BLaER1 (cell line): ENCODE measurements at regions not wholly inside any gene's neighbourhood (a gene's known extent, or its start where the extent isn't known, plus 50 kb on each side); places are given as distances from the start of the nearest gene placed in this dataset.
"Not testable (repeated sequence)": the region's sequence is repeated elsewhere in the genome, so short reads cannot be mapped to it uniquely, and the experiment has no call there.

Source experiments
- H3K27ac ChIP-seq: shearing (Covaris generic); formaldehyde crosslinking; 2 replicates; pipeline ENCODE4 v1.8.1; 2022
- H3K27me3 ChIP-seq: shearing (Covaris generic); formaldehyde crosslinking; 2 replicates; pipeline ENCODE4 v1.8.1; 2022
- H3K36me3 ChIP-seq: shearing (Covaris generic); formaldehyde crosslinking; 2 replicates; pipeline ENCODE4 v1.8.1; 2022
- H3K4me1 ChIP-seq: shearing (Covaris generic); formaldehyde crosslinking; 2 replicates; pipeline ENCODE4 v1.8.1; 2022
- H3K4me2 ChIP-seq: shearing (Covaris generic); formaldehyde crosslinking; 2 replicates; pipeline ENCODE4 v1.8.1; 2022
- H3K4me3 ChIP-seq: shearing (Covaris generic); formaldehyde crosslinking; 2 replicates; pipeline ENCODE4 v1.8.1; 2022
- H3K9ac ChIP-seq: shearing (Covaris generic); formaldehyde crosslinking; 2 replicates; pipeline ENCODE4 v1.8.1; 2022
- H3K9me3 ChIP-seq: shearing (Covaris generic); formaldehyde crosslinking; 2 replicates; pipeline ENCODE4 v1.8.1; 2022
- H4K20me1 ChIP-seq: shearing (Covaris generic); formaldehyde crosslinking; 2 replicates; pipeline ENCODE4 v1.8.1; 2022

DNA sequence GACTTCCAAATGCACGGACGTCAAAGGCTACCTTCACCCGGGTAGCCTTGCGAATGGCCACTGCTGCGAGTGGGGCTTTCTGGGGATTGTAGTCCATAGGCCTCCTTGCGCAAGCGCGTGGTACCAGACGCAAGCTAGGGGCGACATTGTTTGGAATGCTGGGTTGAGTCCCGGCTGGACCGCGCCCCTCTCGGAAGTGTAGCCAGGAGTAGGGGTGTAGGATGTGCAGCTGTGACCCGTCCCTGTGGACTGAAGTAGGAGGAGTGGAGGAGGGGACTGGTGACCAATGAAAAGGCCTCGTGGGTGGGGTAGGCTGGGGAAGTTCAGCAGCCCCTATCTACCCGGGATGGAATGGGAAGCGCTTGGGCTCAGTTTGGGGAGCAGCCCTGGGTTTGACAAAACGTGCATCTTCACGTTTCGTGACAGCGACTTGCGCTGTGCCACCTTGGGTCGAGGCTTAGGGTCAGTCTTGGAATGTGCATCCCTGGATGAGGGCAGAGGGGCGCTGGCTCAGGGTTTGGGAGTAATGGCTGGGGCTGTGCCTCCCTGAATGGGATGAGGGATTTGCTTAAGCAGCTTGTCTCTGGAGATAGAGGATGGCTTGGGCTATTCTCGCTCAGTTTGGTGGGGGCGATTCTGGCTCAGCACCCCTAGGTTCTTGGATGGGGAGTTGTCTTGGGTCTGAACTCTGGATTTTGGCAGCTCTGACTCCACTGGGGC lies 111.8 kb upstream of the GPR39 start:
- H3K9me3 ChIP-seq = not testable (repeated sequence)

GRCh38 chr2:132307613-132308198 lies 108.9 kb upstream of the GPR39 start:
- not testable (repeated sequence) for H3K36me3 ChIP-seq, H3K9me3 ChIP-seq, H3K4me3 ChIP-seq, H3K27ac ChIP-seq, H3K4me2 ChIP-seq, H3K9ac ChIP-seq, H3K4me1 ChIP-seq, H4K20me1 ChIP-seq, H3K27me3 ChIP-seq

More for the DNA sequence above, 111.8 kb upstream of the GPR39 start:
- not testable (repeated sequence) for H3K4me3 ChIP-seq, H4K20me1 ChIP-seq, H3K9ac ChIP-seq, H3K4me2 ChIP-seq, H3K36me3 ChIP-seq, H3K27me3 ChIP-seq, H3K27ac ChIP-seq, H3K4me1 ChIP-seq

GRCh38 chr2:132309203-132309602 lies 107.4 kb upstream of the GPR39 start:
- not testable (repeated sequence) for H3K36me3 ChIP-seq, H3K9me3 ChIP-seq, H4K20me1 ChIP-seq, H3K4me1 ChIP-seq, H3K9ac ChIP-seq, H3K27me3 ChIP-seq, H3K27ac ChIP-seq, H3K4me3 ChIP-seq, H3K4me2 ChIP-seq

GRCh38 chr2:132315546-132315945 lies 101.1 kb upstream of the GPR39 start:
- not testable (repeated sequence) for H3K36me3 ChIP-seq, H3K4me2 ChIP-seq, H3K27me3 ChIP-seq, H3K9me3 ChIP-seq, H3K4me3 ChIP-seq, H3K4me1 ChIP-seq, H3K9ac ChIP-seq, H3K27ac ChIP-seq, H4K20me1 ChIP-seq

- not testable (repeated sequence) for H3K9me3 ChIP-seq, H4K20me1 ChIP-seq, H3K36me3 ChIP-seq, H3K4me1 ChIP-seq, H3K4me3 ChIP-seq, H3K9ac ChIP-seq, H3K27me3 ChIP-seq, H3K27ac ChIP-seq, H3K4me2 ChIP-seq
These were observed 99.5 kb upstream of the GPR39 start for GRCh38 chr2:132317026-132317680.

GRCh38 chr2:132318481-132318880 lies 98.1 kb upstream of the GPR39 start:
- H3K27ac ChIP-seq, H3K4me1 ChIP-seq, H3K9me3 ChIP-seq, H3K4me2 ChIP-seq, H3K4me3 ChIP-seq, H3K9ac ChIP-seq, H3K27me3 ChIP-seq, H3K36me3 ChIP-seq, H4K20me1 ChIP-seq: not testable (repeated sequence)

DNA sequence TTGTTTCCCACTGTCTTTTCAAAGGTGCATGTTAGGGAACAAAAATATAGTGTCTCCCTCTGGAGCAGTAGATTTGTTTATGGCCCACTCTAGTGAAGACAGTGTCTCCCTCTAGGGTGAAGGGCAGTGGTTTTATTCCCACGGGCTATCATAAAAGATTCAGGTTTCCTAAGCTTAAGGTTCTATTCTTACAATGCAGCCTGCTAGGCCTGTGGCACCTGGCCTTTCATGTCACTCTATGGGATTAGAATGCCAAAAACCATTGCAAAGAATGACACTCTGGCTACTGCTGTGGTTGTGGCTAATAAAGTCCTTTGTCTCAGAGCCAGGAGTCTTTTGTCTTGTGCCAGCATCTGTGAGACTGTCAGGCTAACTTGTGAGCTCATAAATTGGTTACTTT lies 92.6 kb upstream of the GPR39 start:
- H3K9me3 ChIP-seq, H3K36me3 ChIP-seq, H3K4me2 ChIP-seq, H3K9ac ChIP-seq, H3K27me3 ChIP-seq, H4K20me1 ChIP-seq, H3K4me1 ChIP-seq, H3K27ac ChIP-seq, H3K4me3 ChIP-seq: not testable (repeated sequence)

DNA sequence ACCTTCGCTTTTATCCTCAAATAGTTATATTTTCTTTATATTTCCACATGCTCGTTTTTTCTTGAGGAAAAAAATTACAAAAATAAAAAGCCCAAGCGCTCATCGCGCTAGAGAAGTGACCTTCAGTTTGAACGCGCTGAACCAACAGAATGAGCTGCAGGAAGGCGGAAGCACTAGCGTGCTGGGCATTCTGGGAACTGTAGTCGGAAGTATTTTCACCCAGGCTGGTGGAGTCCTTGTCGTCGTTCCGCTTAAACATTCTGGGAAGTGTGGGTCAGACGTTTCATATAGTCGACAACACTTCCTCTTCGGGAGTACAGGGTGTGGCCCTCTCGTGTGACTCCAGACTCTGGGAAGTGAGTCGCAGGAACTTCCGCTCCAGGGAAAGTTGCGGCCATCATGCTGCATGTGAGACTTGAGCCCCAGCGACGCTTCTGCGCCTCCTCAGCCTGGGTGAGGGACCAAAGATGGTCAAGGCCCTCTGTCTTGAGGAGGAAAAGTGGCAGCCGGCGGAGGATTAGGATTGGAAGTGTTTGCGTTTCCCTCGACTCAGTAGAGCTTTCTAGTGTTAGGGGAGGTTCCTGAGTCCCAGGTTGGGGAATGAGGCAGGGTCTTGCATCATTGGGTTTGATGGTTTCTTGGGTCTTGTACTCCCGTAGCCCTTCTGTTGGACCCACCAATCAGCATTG lies 84.1 kb upstream of the GPR39 start:
- not testable (repeated sequence) for H4K20me1 ChIP-seq, H3K27ac ChIP-seq, H3K4me2 ChIP-seq, H3K9ac ChIP-seq, H3K36me3 ChIP-seq, H3K4me3 ChIP-seq, H3K27me3 ChIP-seq, H3K4me1 ChIP-seq, H3K9me3 ChIP-seq

- not testable (repeated sequence) for H3K4me3 ChIP-seq, H3K27me3 ChIP-seq, H3K9me3 ChIP-seq, H4K20me1 ChIP-seq, H3K27ac ChIP-seq, H3K9ac ChIP-seq, H3K36me3 ChIP-seq, H3K4me2 ChIP-seq, H3K4me1 ChIP-seq
These were observed 79.5 kb upstream of the GPR39 start for GRCh38 chr2:132337135-132337534.

- H3K27ac ChIP-seq, H3K4me3 ChIP-seq, H3K9me3 ChIP-seq, H3K9ac ChIP-seq, H3K36me3 ChIP-seq, H4K20me1 ChIP-seq, H3K4me2 ChIP-seq, H3K27me3 ChIP-seq, H3K4me1 ChIP-seq: not testable (repeated sequence)
These were observed 78.8 kb upstream of the GPR39 start for GRCh38 chr2:132337844-132338243.

GRCh38 chr2:132347041-132347780 lies 69.4 kb upstream of the GPR39 start:
- not testable (repeated sequence) for H3K9ac ChIP-seq, H3K4me2 ChIP-seq, H3K4me3 ChIP-seq, H3K27ac ChIP-seq, H3K36me3 ChIP-seq, H3K9me3 ChIP-seq, H4K20me1 ChIP-seq, H3K4me1 ChIP-seq, H3K27me3 ChIP-seq

- H3K27ac ChIP-seq, H4K20me1 ChIP-seq, H3K4me2 ChIP-seq, H3K4me1 ChIP-seq, H3K4me3 ChIP-seq, H3K9ac ChIP-seq, H3K36me3 ChIP-seq, H3K27me3 ChIP-seq: not testable (repeated sequence)
- H3K9me3 ChIP-seq = peaks cover 11% of the 10 kb centered on the region
These were observed 67.4 kb upstream of the GPR39 start for GRCh38 chr2:132349092-132349687.

GRCh38 chr2:132351668-132352067 lies 64.9 kb upstream of the GPR39 start:
- not testable (repeated sequence) for H4K20me1 ChIP-seq, H3K4me1 ChIP-seq, H3K27me3 ChIP-seq, H3K4me3 ChIP-seq, H3K36me3 ChIP-seq, H3K4me2 ChIP-seq, H3K27ac ChIP-seq, H3K9ac ChIP-seq
- H3K9me3 ChIP-seq = peaks cover 11% of the 10 kb centered on the region

GRCh38 chr2:132352481-132353001 lies 64.1 kb upstream of the GPR39 start:
- peaks cover 11% of the 10 kb centered on the region for H3K9me3 ChIP-seq
- not testable (repeated sequence) for H3K4me2 ChIP-seq, H3K27ac ChIP-seq, H3K36me3 ChIP-seq, H3K4me1 ChIP-seq, H3K27me3 ChIP-seq, H4K20me1 ChIP-seq, H3K4me3 ChIP-seq, H3K9ac ChIP-seq
